Heart right ventricle (tissue), 16 donors: ENCODE measurements at regions not wholly inside any gene's neighbourhood (a gene's known extent, or its start where the extent isn't known, plus 50 kb on each side); places are given as distances from the start of the nearest gene placed in this dataset.

ENCODE experiments used
- ATAC-seq, 8 donors: fragments of 200-7000 bp; cut with Tn5 transposase; one replicate each; pipeline ENCODE4 v1.9.1; 2020; ENCODE audit warnings: mild to moderate bottlenecking in 8 of 8, moderate library complexity in 8 of 8, moderate number of reproducible peaks in 1 of 8
- DNase-seq, 2 donors: peaks; one replicate each; pipeline ENCODE4 v3.0.0-alpha.2; 2020
- H3K27ac ChIP-seq, 10 donors: fragments of 200-600 bp; sonication (generic) in 2 of 10; one replicate each; pipeline versions ENCODE4 v1.5.0 to v1.8.0; 2020 to 2022; ENCODE audit warnings: mild to moderate bottlenecking in 3 of 10
- H3K27me3 ChIP-seq, 7 donors: fragments of 200-600 bp; one replicate each; pipeline ENCODE4 v1.8.0; 2021 to 2022; ENCODE audit warnings: mild to moderate bottlenecking in 2 of 7
- H3K36me3 ChIP-seq, 9 donors: fragments of 200-600 bp; sonication (generic) in 1 of 9; one replicate each; pipeline versions ENCODE4 v1.5.0 to v1.8.0; 2020 to 2022; ENCODE audit warnings: mild to moderate bottlenecking in 2 of 9
- H3K4me1 ChIP-seq, 9 donors: fragments of 200-600 bp; sonication (generic) in 1 of 9; one replicate each; pipeline versions ENCODE4 v1.5.0 to v1.8.0; 2020 to 2022; ENCODE audit warnings: mild to moderate bottlenecking in 4 of 9
- H3K4me3 ChIP-seq, 10 donors: fragments of 200-600 bp; sonication (generic) in 2 of 10; one replicate each; pipeline versions ENCODE4 v1.5.0 to v1.8.0; 2020 to 2022; ENCODE audit warnings: mild to moderate bottlenecking in 7 of 10, moderate library complexity in 2 of 10
- H3K9me3 ChIP-seq, 11 donors: fragments of 200-600 bp in 10 of 11; sonication (generic) in 2 of 11; one replicate each; pipeline versions ENCODE4 v1.5.0 to v1.8.0; 2013 to 2022; ENCODE audit warnings: mild to moderate bottlenecking in 2 of 11, control low read depth in 1 of 11, moderate library complexity in 1 of 11
- CTCF ChIP-seq, 9 donors: fragments of 200-600 bp; sonication (generic) in 2 of 9; IDR thresholded peaks; one replicate each; pipeline versions ENCODE4 v1.5.0 to v1.8.0; 2021 to 2022; ENCODE audit warnings: antibody characterized with exemption in 9 of 9, mild to moderate bottlenecking in 5 of 9, moderate library complexity in 1 of 9
- whole genome bisulfite sequencing, 2 donors: extraction: QIAGEN DNeasy Blood & Tissue Kit; methylation state at CpG; one replicate each; pipeline ENCODE4 v1.1.7; 2013; ENCODE audit warnings: inconsistent platforms in 1 of 2; 5-methylcytosine and 5-hydroxymethylcytosine counted together
- intact Hi-C, 10 donors: fragments of 100-400 bp; cut with DNase I; formaldehyde crosslinking; loops; one replicate each; pipeline versions ENCODE4 v1.11.1 to v1.14.2; 2022
- donor health status: Arrhythmogenic right ventricular cardiomyopathy.
- donor health status: ischemic (EF 13 %, LVEDD 7.1; RV severe dilation, severe dysfunction).
- donor health status: healthy with polysubstance abuse.
- donor health status: DM: no; HTN: yes; CAD: no.
- donor health status: DM: no; HTN: no; CAD: no.
- donor health status: ischemic (EF 25% LVEDD 6.9; RV normal size, moderate dysfunction).
- donor health status: ischemic (EF 25% LVEDD 5.7; RV mildly dilated, moderate dysfunction).
- donor health status: healthy.
- donor health status: DM: yes; HTN: yes; CAD: no.
- donor health status: Ischemic cardiomyopathy.
- donor health status: ischemic (EF 35%, LVEDD 5.7; RV mildly dilated, moderate dysfunction).
- donor health status: nonischemic (EF 11% LVEDD 7.7; RV severe dilation, severe dysfunction).
- donor health status: DM: yes; HTN: yes; CAD: no.
- donor health status: PGD.
- donor health status: ischemic (EF 29% LVEDD 5.4; RV normal size, mild dysfunction).
- donor health status: nonischemic (EF 23%, LVEDD 6.1; RV moderate dilation, normal function).

DNA sequence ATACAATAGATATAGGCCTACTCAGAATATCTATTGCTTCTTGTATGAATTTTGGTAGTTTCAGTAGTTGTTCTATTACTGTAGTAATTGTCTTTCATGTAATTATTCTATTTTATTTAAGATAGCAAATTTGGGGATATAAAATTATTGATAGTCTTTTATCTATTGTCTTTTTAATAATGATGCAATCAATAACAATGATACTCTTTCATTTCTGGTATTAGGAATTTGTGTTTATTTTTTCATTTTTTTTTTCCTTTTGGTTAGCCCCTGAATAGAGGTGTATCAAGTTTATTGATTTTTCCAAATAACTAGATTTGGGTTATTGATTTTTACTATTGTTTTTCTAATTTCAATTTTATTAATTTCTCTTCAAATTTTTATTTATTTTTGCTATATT, 1503.7 kb downstream of the REEP3 start:
- Histone ChIP-seq H3K27ac (no peak overlapping the region), H3K4me3 (no peak overlapping the region), H3K9me3 (peaks cover 0 to 21% (median 3%) of the 10 kb centered on the region in 11 donors), H3K27me3 (no peaks in the 10 kb centered on the region), H3K4me1 (no peaks in the 10 kb centered on the region), H3K36me3 (no peaks in the 10 kb centered on the region)
- intact Hi-C loops: no loop called here
- ATAC-seq (no peak), DNase-seq (no peak)
- no peak for TF ChIP-seq CTCF (IDR thresholded peaks at IDR 0.05)

GRCh38 chr10:65030263-65030662, 1509.1 kb downstream of the REEP3 start:
- Histone ChIP-seq H3K27me3 (no peaks in the 10 kb centered on the region), H3K9me3 (peaks cover 0 to 36% (median 11%) of the 10 kb centered on the region in 11 donors), H3K4me3 (no peak overlapping the region), H3K27ac (no peak overlapping the region), H3K36me3 (no peaks in the 10 kb centered on the region), H3K4me1 (no peaks in the 10 kb centered on the region)
- ATAC-seq (no peak), DNase-seq (no peak)
- intact Hi-C loops: no loop called here
- no peak for TF ChIP-seq CTCF (IDR thresholded peaks at IDR 0.05)

DNA sequence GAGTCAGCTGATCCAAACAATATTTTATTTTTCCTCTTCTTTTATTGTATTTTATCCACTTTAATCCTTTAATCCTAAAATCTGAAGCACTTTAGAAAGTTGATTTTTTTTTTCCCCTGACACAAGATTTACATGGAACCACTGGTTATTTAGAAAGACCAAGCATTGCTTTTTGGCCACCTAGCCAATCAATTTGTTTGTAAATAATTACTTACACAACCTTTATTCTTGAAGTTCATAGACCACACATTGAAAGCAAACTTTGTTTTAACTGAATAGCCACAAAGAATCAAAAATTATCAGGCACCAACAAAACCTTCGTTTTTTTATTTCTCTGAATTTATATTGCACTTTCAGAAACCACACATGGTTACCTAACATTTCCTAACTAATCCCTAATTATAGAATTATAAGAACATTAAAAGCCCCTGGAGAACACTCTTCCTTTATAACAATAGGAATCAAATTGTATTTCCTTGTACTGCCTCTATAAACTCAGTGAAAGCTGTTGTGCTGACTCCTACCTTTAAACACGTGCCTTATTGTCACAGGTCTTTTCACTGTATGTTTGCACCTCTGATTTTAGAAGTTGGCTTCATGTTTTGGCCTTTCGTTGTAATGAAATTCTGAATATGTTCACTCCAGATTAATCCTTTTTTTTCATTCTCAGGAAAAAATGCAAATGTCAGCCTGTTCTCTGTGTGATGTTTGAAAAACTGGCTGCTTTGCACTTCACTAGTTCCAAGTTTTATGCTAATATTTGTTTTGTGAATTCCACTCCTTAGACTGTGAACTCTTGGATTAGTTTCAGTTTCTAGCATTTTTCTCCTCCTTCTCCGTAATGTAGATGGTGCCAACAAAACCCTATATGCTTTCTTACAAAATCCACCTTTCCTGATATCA, 1511.9 kb downstream of the REEP3 start:
- H3K27ac ChIP-seq: no peak overlapping the region
- H3K9me3 ChIP-seq: peaks cover 0 to 44% (median 12%) of the 10 kb centered on the region in 11 donors
- ATAC-seq (no peak), DNase-seq (no peak)
- H3K4me3 ChIP-seq: no peak overlapping the region
- 55 to 64% methylated on average over 4 of the region's 4 CpGs for WGBS, 2 donors
- H3K4me1 ChIP-seq: no peaks in the 10 kb centered on the region
- intact Hi-C loops: no loop called here
- no peak for TF ChIP-seq CTCF (IDR thresholded peaks at IDR 0.05)
- H3K27me3 ChIP-seq: no peaks in the 10 kb centered on the region
- H3K36me3 ChIP-seq: no peaks in the 10 kb centered on the region

- WGBS, 2 donors: 60 to 79% methylated on average over 4 of the region's 4 CpGs
- no peak overlapping the region for H3K27ac ChIP-seq
- DNase-seq (no peak), ATAC-seq (peak in 1 of 8 donors; percentile 33)
- intact Hi-C loops: no loop called here
- no peaks in the 10 kb centered on the region for H3K36me3 ChIP-seq
- no peaks in the 10 kb centered on the region for H3K4me1 ChIP-seq
- TF ChIP-seq CTCF (IDR thresholded peaks at IDR 0.05): no peak
- no peaks in the 10 kb centered on the region for H3K27me3 ChIP-seq
- no peak overlapping the region for H3K4me3 ChIP-seq
- peaks cover 0 to 44% (median 12%) of the 10 kb centered on the region in 11 donors for H3K9me3 ChIP-seq
Measured at GRCh38 chr10:65033957-65034356, 1512.8 kb downstream of the REEP3 start.
